ENCODE measurements at regions not wholly inside any gene's neighbourhood (a gene's known extent, or its start where the extent isn't known, plus 50 kb on each side); places are given as distances from the start of the nearest gene placed in this dataset.

GRCh38 chrX:20363275-20363674 lies 96.6 kb upstream of the RPS6KA3 start:
- no peak for DNase-seq

GRCh38 chrX:20362268-20363267 lies 95.9 kb upstream of the RPS6KA3 start:
- DNase-seq = no peak

GRCh38 chrX:20361890-20362262 lies 95.2 kb upstream of the RPS6KA3 start:
- no peak for DNase-seq

DNA sequence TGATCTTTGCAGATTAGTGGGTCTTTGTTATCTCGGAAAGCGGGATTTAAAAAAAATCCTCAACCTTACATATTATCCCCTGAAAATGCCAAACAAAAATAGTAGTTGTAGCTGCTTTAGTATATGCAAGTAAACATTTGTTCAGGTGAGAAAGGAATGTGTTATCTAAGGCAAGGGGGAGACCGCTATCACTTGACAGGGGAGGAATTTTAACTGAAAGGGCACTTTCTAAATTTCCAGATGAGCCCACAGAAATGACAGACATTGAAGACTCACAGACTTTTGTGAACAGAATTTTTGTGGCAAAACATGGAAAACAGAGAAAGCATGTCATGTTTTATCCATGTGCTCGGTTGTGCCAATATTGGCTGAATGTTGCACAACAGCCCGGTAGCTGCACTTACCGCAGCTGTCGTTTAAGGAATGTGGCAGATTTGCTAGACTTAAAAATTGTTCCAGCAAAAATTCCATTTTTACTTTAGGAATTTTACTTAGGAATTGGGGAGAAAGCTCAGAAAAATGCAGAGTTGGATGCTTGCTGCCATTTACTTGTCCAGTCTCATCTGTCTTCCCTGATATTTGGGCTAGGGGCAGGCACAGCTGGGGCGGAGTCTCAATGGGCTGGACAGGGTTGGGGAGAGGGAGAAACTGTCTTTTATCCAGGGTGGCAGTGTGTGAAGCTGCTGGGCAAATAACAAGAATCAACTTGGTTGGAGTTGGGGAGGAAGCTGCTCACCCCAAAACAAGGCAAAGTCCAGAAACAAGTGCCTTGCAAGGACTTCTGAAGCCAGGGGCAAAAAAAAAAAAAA lies 94.6 kb upstream of the RPS6KA3 start:
- no peak for DNase-seq

GRCh38 chrX:20355187-20355586 lies 88.5 kb upstream of the RPS6KA3 start:
- no peak for DNase-seq

DNA sequence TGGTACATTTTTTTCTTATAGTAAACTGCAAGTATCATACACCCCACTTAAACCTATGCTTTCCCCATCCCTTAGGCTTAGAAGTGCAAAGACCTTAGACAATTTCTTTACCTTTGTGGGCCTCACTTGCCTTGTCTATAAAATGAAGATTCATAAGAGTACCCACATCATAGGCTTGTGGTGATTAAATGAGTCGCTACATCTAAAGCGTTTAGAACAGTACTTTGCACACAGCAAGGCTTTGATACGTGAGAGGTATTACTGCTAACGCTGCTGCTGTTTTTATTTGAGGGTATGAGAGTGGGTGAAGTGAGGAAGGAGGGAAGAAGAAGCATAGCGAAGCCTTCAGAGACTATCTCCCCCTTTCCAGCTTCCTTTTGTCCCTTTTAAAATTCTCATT lies 87.8 kb upstream of the RPS6KA3 start:
- DNase-seq = no peak

DNA sequence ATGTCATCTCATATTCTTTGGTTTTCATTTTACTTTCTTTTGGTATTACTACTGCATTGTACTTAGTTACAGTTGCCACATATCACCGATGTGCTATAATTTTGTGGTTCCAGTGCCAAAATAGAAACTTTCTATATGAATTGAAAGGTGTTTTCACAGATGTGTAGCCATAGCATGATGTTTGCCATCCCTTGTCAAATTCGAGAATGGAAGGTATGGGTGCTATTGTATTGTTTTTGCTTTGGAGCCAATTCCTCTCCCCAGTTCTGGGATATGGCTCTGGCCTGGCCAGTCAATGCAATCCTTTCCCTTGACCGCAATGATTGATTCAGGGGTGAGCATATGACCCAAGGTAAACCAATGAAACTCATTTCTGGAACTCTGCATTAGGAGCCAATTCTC lies 86.2 kb upstream of the RPS6KA3 start:
- no peak for DNase-seq

DNA sequence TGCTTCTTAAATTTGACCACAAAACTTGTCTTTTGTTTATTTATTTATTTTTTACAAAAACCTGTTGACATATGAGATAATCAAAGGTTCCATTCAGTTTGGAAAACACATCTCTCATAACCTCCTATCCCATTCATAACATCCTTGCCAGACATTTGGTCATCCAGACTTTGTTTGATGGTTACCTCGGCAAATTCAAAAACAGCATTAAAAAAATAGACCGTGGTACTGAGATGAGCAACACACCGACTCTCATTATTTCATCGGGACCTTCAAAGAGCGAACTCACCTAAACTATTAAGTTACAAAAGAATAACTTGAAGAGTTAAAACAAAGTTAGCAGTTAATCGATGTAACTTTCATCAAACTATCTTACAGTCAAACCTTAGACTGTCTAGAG lies 85.8 kb upstream of the RPS6KA3 start:
- no peak for DNase-seq

DNA sequence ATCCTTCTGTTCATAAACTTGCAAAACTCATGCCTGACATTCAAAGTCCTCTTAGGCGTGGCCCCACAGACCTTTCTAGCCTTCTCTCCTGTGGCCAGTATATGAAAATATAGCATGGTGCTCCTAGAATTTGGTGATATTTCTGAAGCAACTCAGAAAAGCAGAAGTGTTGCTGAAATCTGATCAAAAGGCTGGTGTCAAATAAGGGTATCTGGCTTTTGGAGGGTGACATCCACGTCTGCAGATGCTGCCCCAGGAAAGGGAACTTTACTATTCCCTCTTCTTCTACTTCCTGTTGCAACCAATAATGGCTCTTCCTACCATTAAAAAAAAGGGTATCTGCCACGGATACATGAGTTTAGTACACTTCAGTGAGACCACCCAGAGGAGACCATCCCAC lies 83.9 kb upstream of the RPS6KA3 start:
- DNase-seq = no peak

DNA sequence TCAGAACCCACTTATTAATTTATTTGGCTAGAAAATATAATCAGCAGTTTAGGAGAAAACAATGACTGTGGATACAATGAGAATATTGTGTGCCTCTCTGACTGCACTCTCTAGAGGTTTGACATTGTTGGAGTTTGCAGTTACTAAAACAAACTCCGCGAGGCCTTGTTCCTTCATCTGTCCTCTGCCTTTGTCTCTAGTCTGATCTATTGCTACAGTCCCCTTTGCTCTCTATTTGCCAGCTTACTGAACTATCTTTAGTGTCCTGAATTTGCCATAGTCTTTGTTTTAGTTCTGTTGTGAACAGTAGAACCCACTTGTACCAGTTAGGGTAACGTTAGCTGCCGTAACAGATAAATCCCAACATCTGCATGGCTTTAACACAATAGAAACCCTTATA lies 81.4 kb upstream of the RPS6KA3 start:
- DNase-seq = no peak

DNA sequence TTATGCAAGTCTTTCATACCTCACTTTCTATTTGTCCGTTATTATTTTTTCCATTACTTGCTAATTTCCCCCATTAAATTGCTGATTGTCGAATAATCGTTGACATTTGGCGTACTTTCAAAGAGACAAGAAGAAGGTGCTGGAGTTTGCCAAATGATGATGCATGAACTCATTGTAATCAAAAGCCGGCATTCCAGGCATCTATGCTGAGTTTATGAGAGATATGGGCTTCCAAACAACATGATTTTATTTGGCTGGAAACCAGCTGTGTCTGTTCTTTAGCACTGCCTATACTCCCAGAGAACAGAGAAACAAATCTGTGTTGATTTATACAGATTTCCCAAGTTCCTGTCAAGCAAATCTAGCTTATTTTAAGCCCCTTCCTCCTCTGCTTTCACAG lies 80.8 kb upstream of the RPS6KA3 start:
- no peak for DNase-seq

GRCh38 chrX:20333672-20334071 lies 67.0 kb upstream of the RPS6KA3 start:
- no peak for DNase-seq

DNA sequence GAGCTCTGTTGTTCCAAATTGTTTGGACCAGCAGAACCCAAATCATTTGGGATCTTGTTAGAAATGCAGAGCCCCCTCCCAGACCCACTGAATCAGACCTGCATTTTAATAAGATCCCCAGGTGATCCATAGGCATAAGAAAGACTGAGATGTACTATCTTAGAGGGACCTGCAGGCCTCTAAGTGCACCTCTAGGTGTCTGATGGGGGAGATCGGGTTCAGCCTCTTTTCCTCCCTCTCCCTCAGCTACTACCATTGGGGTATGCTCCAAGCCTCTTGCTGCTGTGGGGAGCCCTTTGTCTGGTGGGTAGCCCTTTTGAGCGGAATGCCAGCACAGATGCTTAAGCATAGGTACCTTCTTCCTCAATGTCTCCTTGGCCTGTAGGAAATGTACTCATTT lies 63.8 kb upstream of the RPS6KA3 start:
- no peak for DNase-seq

GRCh38 chrX:20329435-20329834 lies 62.7 kb upstream of the RPS6KA3 start:
- no peak for DNase-seq

GRCh38 chrX:20325786-20326388 lies 59.2 kb upstream of the RPS6KA3 start:
- DNase-seq = no peak

DNA sequence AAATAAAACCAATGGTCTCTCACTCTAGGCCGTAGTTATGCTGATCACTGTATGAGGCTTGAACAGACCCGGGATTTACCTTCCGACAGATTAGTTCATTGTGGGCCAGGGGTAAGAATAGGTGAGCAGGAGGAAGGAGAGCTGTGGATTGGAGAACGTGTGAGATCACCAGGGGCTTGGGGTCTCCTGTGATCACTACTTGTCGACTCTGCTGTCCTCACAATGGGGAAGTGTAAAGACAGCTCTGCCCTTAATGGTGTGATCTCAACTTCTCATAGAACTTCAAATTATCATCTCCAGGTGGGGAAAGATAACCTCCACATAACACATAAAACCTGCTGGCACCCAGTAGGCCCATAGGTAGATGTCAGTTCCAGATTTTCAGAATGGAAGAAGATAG lies 56.2 kb upstream of the RPS6KA3 start:
- no peak for DNase-seq

GRCh38 chrX:20320461-20321159 lies 53.9 kb upstream of the RPS6KA3 start:
- no peak for DNase-seq

DNA sequence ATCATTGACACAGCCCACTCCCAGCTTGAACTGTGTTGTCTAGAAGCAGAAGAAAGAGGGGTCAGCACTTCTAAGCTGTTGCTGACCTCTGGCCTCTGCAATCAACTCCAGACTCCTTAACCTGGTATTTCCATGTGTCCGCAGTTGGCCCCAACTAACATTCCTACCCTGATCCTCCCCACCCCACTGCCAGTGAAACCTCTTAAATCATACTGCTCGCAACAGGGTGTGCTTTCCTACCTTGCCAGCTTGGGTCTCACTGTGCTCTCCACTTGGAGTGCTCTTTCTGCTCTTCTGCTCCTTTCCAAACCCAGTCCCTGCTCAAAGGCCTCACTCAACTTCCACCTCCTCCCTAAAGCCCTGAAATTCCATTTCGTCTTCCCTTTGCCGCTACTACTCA lies 52.3 kb upstream of the RPS6KA3 start:
- no peak for DNase-seq

DNA sequence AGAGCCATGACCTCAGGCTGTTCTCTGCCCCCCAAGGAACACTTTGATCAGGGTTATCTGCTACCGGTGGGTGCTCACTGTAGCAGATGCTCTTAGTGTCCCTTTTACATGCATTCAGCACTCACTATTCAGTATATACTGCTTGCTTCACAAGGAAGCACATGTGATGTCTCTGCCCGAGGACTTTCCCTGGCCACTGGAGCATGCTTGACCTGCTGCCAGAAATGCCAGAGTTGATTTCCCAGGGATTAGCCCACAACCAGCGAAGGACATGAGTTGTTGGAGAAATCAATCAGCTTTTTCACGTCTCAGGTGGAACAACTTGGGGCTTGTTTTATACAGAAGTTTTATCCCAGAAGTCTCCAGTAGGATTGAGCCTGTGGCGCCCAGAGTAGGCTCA lies 51.2 kb upstream of the RPS6KA3 start:
- no peak for DNase-seq
